HL-60/S4 treated with phorbol 12-myristate 13-acetate at 8.2 ng/mL for 4 days and 3 days (cell line): ENCODE measurements at regions not wholly inside any gene's neighbourhood (a gene's known extent, or its start where the extent isn't known, plus 50 kb on each side); places are given as distances from the start of the nearest gene placed in this dataset.
"Not testable (repeated sequence)": the region's sequence is repeated elsewhere in the genome, so short reads cannot be mapped to it uniquely, and the experiment has no call there.

Experiments
- in situ Hi-C: fragments of 300-500 bp; cut with MboI; formaldehyde crosslinking; loops from 2 replicates; pipeline ENCODE4 v1.15.0; 2022; ENCODE audit warnings: low sequenced_read_pairs

DNA sequence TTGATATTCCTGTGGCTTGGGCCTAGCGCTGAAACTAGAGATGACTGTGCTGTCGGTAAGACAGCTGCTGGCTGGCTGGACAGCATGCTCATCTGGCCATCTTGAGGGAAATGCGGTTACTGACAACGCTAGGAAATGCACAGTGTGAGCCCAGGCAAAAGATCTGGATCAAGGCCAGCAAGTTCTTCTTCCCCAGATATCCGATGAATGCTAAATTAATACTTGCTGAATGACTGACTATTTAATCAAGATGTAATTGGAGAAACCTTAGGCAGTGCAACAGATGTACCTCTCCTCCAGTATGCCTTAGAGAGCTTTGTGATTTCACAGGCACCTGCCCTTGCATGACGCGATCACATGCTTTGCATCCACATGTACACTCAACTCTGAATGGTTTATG, 659.1 kb downstream of the EFNA5 start:
- in situ Hi-C loops, result no loop called here

DNA sequence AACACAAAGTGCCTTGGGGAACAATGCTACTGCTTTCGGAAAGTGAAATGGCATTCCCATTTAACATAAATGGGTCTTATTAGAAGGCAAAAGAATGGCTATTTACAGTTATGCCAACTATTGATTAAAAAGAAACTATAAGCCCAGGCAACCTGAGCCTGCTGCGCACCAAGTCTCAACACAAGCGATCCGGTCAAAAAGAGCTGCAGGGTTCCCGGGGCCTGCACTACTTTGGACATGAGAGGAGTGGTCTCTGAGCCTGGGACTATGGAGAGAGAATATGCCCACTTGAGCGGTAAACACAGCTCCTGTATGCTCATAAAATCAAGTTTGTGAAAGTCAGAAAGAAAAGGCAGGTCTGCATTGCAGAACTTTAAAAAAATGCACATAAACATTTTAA, 660.7 kb downstream of the EFNA5 start:
- in situ Hi-C loops, result no loop called here

DNA sequence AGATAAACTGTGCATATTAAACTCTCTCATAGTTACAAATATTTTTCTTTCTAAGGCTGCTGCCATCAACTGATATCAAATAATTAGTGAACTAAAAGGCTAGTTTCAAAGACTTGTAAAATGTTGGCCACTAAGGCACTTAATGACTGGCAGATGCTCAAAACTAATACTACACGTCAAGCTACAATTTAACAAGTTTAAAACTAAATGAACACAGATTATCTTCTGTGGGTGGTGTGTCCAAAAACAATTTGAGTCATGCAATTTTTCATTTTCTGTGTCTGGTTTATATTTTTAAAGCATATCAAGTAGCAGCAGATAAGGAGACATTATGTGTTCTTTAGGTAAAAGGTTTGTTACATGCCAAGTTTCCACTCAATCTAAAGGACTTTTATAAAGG, 665.1 kb downstream of the EFNA5 start:
- in situ Hi-C loops, result no loop called here

DNA sequence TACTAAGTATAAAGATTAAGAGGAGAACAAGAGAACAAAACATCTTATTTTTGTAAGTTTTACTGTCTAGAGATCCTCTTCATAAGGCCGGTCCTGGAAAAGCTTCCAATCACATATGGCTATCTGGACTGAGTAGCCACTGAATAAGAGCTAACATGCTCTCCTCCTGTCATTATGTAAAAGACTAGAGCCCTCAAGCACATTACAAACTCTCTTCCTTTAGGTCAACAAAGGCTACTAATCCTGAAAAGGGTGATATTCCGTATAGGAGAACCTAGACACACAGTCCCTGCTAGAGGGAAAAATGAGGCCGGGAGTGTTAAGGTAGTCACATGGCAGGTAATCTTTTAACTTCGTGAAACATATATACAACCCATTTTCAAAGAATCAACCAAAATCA, 665.6 kb downstream of the EFNA5 start:
- in situ Hi-C loops, result no loop called here

DNA sequence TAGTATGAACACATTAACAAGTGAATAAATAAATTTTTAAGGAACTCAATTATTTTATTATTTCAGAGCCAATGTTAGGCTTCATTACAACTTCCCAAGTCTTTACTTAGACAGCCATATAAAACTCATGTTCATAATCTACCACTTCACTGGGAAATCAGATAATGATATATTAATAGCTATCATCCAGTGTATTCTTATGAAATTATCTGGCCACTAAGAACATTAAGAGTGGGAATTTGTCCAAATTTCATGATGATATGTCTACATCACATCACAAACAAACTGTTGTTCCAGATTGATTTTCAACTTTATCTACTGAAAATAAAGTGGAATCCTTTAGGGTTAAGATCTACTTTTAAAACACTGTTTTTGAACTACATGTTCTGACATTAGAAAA, 668.6 kb downstream of the EFNA5 start:
- in situ Hi-C loops, result no loop called here

DNA sequence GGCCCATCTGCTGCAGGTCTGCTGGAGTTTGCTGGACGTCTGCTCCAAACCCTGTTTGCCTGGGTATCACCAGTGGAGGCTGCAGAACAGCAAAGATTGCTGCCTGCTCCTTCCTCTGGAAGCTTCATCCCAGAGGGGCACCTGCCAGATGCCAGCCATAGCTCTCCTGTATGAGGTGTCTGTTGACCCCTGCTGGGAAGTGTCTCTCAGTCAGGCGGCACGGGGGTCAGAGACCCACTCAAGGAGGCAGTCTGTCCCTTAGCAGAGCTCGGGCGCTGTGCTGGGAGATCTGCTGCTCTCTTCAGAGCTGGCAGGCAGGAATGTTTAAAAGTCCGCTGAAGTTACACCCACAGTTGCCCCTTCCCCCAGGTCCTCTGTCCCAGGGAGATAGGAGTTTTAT, 671.2 kb downstream of the EFNA5 start:
- in situ Hi-C loops, result not testable (repeated sequence)

DNA sequence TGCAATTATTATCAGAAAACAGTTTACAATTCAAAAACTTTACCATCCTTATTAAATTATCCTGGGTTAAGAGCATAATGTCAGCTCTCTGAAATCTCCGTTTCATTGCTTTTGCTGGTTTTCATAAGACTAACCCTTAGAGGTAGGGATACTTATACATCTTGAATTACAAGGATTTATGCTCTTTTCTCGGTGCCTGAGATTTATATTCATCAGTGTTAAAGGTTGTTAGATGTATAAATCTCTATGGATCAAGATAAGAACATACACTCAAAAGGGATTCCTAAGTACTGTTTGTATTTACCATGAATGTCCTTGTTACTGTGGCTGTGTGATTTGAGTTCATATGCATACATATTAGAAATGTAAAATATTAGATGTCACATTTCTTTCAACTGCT, 684.7 kb downstream of the EFNA5 start:
- in situ Hi-C loops, result no loop called here

DNA sequence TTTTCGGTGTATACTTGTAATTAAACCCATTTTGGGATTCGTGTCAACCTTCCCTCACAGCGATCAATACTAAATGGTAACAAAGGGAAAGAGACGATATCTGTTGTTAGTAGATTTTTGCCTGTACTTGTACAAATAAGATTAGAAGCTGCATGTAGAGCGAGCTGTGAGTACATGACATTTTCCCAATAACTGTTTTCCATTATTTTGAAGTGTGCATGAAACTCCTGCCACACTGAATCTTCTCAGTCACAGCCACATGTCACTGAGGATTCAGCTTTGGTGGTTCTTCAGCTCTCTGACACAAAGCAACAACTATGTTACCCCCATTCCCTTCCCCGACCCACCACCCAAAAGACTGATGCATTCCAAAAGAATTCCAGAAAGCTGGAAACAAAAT, 685.6 kb downstream of the EFNA5 start:
- in situ Hi-C loops, result no loop called here

DNA sequence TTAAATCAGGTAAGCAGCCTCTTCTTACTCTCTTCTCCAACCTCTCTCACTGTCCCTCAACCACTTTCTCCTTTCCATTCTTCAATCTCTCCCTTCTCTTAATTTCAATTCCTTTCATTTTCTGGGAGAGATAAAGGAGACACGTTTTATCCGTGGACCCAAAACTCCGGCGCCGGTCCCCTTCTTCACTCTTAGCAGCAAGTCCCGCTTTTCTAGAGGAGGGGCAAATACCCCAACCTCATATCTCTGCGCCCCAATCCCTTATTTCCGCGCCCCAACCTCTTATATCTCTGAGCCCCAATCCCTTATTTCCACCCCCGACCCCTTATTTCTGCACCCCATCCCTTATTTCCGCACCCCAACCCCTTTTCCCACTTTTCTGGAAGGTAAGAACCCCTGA, 691.6 kb downstream of the EFNA5 start:
- in situ Hi-C loops, result not testable (repeated sequence)

DNA sequence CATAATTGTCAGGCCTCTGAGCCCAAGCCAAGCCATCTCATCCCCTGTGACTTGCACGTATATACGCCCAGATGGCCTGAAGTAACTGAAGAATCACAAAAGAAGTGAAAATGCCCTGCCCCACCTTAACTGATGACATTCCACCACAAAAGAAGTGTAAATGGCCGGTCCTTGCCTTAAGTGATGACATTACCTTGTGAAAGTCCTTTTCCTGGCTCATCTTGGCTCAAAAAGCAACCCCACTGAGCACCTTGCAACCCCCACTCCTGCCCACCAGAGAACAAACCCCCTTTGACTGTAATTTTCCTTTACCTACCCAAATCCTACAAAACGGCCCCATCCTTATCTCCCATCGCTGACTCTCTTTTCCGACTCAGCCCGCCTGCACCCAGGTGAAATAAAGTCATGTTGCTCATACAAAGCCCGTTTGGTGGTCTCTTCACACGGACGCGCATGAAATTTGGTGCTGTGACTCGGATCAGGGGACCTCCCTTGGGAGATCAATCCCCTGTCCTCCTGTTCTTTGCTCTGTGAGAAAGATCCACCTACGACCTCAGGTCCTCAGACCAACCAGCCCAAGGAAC, 692.1 kb downstream of the EFNA5 start:
- in situ Hi-C loops, result not testable (repeated sequence)

DNA sequence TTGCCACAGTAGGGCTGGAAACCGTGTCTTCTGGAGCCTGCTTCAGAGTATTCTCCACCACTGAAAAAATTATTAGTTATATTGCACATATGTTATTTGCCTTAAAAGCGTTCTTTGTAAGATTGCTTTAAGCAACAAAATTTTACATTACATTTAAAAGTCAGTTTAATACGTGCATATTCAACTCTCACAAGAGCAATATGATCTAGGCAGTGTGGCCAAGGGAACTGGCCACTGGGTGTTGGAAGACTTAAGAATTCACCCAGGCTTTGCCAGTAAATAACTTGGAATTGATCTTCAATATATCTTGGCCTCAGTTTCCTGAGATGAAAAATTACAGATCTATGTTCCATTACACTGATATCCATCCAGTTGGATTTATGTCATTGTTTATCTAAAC, 694.4 kb downstream of the EFNA5 start:
- in situ Hi-C loops, result no loop called here

DNA sequence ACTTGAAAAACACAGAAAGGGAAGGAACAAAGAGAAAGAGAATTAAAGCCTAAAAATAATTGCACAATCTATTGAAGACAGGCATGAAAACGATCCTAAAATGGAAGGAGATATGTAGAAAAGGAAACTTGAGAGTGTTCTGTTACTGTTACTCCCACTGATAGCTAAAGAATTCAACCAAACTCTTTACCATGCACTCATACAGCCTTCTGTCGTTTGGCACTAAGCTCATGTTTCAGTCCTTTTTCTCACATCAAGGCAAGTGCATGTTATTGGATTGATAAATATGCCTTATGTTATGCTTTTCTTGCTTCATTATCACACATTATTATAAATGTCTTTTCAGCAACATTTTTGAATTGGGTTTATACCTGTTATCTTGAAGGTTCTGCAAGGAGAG, 696.5 kb downstream of the EFNA5 start:
- in situ Hi-C loops, result no loop called here

DNA sequence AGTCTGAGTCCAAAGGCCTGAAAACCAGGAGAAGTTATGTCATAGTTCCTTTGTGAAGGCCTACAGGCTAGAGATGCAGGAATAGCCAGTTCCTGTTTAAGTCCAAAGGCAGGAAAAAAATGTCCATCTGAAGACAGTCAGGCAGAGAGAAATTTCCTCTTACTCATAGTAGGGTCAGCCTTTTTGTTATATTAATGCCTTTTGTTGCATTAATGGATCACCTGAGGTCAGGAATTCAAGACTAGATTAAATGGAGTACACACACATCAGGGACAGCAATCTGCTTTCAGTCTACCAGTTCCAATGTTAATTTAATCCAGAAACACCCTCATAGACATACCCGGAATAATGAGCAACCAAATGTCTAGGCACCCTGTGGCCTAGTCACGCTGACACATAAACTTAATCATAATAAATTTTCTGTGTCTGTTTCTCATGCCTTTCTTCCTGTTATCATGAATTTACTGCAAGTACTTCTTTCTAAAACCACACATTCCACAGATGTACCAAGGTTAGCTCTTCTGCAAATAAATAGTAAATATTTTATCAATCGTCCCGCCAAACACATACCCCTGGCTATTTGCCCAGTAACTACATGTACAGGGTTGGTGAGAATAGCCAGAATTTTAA, 703.9 kb downstream of the EFNA5 start:
- in situ Hi-C loops, result no loop called here

DNA sequence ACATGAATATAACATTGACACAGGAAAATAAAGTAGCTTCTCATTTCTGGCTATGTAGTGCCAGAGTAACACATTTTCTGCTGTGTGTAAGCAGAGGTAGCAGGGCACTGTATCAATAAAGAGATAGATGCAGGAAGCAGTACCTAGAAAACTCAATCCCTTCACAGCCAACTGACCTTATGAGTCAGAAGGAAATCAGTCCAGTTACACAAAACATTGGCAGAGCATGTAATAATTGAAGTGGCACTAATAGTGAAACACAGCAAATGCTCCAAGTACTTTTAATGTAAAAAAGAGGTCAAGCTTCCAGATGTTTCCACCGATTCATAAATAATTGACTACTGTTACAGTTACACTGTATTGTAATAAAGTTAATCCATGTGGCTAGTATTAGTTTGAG, 706.6 kb downstream of the EFNA5 start:
- in situ Hi-C loops, result no loop called here

DNA sequence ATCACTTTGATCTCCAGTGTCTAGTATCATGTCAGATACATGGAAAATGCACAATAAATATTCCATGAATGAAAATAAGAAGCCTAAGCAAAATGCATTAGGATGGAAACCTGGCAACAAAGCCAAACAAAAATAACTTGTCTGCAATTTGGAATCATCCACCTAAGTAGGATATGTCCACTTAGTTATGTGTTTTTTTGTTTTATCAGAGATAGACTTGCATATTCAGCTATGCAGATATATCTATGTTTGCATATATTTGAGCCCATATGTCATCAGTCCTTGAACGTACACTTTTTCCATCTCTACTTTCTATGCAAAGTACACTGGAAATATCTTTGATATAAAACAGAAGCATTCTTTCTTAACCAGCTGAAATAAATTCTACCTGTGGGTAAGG, 707.1 kb downstream of the EFNA5 start:
- in situ Hi-C loops, result no loop called here

DNA sequence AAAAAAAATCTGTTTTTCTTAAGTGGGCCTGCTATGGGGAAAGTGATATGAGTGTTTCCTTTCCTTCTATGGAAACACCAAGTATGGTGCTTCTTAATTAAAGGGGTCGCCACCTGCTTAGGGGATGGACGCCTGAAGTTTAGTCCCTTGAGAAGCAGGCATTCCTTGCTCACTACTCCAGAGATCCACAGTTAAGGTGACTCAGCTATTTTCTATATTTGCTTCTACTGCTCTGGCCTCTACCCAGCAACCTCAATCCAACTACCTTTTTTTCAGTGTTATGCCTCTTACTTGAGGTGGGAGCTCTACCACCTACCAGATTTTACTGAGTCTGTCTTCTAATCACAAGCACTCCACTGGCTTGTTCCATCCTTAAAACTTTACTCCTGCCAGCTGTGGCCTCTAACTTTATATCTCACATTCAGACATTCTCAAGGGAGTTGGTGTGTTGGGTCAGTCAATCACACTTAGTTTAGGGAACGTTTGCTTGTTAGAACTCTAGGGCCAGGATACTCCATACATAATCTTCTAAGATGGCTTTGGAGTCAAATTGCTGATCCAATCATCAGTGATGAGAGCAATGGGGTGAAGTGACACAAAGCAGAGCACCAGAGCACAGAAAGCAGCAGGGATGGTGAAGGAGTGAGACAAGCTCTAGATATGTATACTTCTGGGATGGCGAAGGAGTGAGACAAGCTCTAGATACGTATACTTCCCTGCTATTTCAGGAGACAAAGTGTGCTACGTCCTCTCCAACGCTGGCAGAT, 708.1 kb downstream of the EFNA5 start:
- in situ Hi-C loops, result no loop called here

DNA sequence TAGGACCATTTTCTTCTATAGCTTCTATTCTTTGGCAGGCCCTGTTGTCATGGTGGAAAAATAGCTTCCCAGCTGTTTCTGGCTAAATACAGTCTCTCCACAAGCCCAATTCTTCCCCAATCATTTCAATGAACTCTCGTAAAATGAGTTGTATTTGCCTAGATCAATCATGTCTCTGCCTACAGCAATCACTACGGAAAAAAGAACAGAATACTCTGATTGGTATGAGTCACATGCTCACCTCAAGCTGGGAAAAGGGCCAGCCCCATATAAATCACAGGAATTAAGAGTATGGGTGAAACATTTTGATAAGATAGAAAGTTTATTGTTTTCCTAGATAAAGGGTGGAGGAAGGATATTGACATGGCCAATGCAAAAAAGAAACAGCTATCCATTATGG, 711.4 kb downstream of the EFNA5 start:
- in situ Hi-C loops, result no loop called here

DNA sequence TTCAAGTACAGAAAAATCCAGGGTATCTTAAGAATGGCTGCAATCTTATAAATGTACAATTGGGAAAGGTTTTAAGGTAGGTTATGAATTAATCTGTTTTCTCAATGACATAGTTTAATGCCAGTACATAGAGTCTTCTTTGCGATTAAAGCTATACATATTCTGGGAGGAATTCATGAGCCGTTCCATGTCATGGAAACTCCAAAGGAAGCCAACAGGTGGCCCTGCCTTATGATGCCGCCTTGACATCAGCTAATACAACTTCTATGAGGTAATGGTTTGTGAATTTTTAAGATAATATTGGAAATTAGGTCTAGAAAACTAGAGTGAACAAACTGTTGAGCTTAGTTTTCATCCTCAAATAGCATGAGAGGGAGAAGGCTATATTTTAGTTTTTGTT, 713.4 kb downstream of the EFNA5 start:
- in situ Hi-C loops, result no loop called here

DNA sequence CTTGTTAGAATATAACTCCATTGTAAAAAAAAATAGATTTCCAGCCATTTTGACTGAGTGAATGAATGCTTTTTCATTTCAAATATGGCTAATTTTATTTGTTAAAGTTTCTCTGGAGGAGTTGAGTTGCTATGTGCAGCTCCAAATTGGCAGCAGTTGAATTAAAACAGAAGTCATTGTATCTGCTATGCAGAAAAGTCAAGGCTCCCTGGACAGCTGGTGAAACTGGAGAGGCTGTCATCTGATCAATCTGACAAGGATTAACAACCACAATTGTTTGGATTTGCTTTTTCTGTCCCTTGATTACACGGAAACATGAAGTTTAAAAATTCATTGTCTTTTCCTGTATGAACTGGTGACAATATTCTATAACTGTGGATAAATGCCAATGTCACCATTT, 713.9 kb downstream of the EFNA5 start:
- in situ Hi-C loops, result no loop called here

DNA sequence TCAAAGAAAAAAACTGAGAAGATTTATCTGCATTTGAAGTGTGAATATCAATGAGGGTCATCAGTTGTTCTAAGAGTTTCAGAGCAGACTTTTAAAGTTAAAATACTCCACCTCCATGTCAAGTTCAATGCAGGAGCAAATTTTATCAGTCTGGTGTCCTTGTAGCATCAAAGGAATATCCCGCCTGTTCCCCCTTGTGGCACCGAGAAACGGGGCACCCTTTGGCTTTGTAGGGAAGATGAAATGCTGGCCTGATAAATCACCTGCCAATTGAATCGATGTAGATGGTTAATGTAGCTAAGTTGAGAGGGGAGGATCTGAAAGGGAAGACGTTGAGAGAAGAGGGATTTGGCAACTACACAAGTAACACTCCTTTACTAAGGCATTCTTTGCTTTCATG, 714.5 kb downstream of the EFNA5 start:
- in situ Hi-C loops, result no loop called here

DNA sequence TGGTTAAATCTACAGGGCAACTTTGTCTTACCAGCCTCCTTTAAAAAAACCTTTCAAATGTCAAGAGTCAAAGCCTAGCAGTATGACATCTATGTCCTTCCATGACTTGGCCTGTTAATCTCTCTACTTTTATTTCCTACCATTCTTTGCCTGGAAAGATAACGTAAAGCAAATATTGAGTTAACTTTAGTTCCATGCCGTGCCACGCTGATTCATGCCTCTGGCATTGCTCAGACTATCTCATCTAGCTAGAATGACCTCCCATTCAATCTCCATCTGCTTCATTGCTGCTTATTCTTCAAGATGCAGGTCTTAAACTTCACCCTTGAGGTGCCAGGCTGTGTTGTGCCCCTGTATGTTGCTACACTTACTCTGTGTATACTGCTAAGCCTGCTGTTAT, 729.8 kb downstream of the EFNA5 start:
- in situ Hi-C loops, result no loop called here

DNA sequence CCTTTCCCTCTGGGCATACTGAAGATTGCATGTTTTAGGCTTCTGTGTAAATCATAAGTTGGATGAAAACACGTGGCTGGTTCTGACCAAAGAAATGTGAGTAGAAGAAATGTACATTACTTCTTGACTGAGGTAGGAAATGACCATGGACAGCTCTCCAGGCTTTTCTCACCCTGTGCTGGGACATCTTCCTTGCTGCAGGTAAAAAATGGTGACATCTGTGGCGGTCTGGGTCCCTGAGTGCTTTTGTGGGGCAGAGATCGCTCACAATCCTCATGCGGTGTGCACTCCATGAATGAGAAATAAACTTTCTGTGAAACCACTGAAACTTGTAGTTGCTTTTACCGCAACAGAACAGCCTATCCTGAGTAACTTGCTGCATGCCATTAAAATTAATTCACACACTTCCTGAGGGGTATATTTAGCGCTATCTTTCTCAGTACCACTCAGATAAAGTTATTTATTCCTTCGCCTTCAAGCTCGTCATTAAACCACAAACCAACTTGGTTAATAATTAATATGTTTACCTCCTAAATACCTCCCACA, 730.4 kb downstream of the EFNA5 start:
- in situ Hi-C loops, result no loop called here
